HPDE6-E6E7 (cell line): ENCODE measurements at regions not wholly inside any gene's neighbourhood (a gene's known extent, or its start where the extent isn't known, plus 50 kb on each side); places are given as distances from the start of the nearest gene placed in this dataset.
A peak's percentile ranks its signal among the peaks of the same experiment; 100 is the strongest.

Experiments
- DNase-seq: peaks from one replicate; pipeline ENCODE4 v3.0.0; 2011; ENCODE audit warnings: missing footprints; ENCODE audit errors: extremely low spot score

- no peak for DNase-seq
Measured at GRCh38 chr7:45988405-45989057, 67.5 kb upstream of the IGFBP3 start.

DNA sequence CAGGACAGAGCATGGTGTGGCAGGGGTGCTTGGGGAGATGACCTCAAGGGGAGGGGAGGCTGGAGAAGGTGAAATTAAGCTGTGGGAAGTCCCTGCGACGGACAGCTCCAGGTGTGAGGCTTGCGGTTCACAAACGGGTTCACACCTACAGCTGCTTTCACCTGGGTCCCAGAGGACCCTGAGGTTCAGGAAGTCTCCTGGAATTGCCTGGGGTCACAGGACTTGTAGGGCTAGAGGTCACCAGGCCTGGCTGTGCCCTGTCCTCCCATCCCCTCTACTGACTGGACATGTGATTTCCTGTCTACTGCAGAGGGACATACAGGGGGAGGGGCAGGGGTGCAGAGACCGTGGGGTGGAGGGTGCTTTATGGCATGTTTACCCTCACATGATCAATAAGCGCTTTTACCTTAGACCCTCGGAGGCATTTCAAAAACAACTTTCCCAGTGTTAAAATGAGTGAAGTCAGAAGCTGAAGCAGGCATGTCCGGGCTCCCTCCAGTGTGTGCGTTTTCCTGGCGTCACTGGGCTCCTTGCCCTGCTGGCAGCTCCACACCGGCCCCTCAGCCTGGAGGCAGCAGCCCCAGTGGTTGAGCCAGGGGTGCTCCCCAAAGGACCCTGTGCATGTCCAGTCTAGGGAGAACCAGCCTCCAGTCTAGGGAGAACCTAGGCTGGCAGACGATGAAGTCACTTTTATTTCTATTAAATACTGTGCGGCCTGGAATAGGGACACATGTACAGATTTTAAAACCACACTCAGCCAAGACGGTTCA is 66.6 kb upstream of the IGFBP3 start:
- DNase-seq = no peak

GRCh38 chr7:45986355-45987298 is 65.6 kb upstream of the IGFBP3 start:
- DNase-seq = no peak

DNA sequence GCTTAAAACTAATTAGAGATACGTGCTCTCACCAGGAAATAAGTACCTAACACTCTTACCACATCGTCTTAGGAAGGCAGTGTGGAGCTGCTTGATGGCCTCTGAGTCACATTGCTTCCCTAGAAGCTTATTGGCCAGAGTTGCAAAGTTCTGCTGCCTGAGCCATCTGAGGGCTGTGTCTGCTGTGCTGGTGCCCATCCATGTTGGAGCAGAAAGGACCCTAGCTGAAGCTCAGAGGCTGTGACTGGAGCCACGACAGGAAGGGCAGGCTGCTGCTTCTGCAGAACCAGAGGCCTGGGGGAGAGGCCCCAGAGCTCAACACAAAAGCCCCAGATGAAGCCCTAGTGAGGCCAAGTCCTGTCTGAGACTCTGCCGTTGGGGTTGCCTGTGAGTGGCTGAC is 64.8 kb upstream of the IGFBP3 start:
- DNase-seq = peak; percentile 46

- DNase-seq = no peak
Measured at GRCh38 chr7:45984386-45985295, 63.6 kb upstream of the IGFBP3 start.

- DNase-seq = no peak
Measured at GRCh38 chr7:45983720-45984255, 62.7 kb upstream of the IGFBP3 start.

GRCh38 chr7:45982907-45983719 is 62.0 kb upstream of the IGFBP3 start:
- DNase-seq = no peak

GRCh38 chr7:45982132-45982531 is 61.1 kb upstream of the IGFBP3 start:
- no peak for DNase-seq

GRCh38 chr7:45980973-45981372 is 59.9 kb upstream of the IGFBP3 start:
- no peak for DNase-seq

GRCh38 chr7:45980181-45980905 is 59.3 kb upstream of the IGFBP3 start:
- DNase-seq = no peak

GRCh38 chr7:45979275-45980180 is 58.5 kb upstream of the IGFBP3 start:
- no peak for DNase-seq

- DNase-seq = no peak
Measured at GRCh38 chr7:45978731-45979211, 57.7 kb upstream of the IGFBP3 start.

- peak; percentile 88 for DNase-seq
Measured at GRCh38 chr7:45978010-45978681, 57.1 kb upstream of the IGFBP3 start.

GRCh38 chr7:45977256-45977780 is 56.2 kb upstream of the IGFBP3 start:
- no peak for DNase-seq

GRCh38 chr7:45976485-45976856 is 55.4 kb upstream of the IGFBP3 start:
- DNase-seq = no peak

DNA sequence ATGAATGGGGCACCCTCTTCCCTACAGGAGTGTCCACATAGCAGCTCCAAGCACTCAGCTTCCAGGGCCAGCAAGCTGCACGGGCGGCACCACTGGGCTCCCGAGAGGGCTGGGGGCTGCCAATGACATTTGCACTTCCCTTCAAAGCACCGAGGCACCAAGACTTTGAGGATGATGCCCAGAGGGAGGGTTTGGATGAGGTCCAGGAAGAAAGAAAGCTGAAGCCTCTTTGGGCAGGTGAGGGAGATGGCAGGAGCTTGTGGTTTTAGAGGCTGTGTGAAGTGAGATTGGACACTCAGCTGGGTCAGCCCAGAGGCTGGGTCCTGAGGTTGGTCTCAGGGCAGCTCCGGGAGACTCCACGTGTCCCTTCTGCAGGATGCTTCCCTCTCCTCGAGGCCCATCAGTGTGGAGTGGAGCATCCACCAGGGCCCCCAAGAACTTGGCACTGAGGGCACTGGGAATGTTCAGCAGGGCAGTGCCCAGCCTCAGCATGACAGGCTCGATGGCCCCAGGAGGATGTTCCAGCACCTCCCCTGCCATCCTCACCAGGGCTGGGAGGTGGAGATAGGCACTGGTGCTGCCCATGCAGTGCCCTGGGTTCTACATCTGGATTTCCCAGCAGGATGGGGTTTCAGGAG is 54.9 kb upstream of the IGFBP3 start:
- no peak for DNase-seq

GRCh38 chr7:45975367-45975766 is 54.3 kb upstream of the IGFBP3 start:
- DNase-seq = no peak
